Stimulated activated CD8-positive, alpha-beta memory T cell treated with anti-CD3 and anti-CD28 coated beads, Interleukin-4, amount 100 ng/mL, for 48 hours (primary cell): ENCODE measurements at regions not wholly inside any gene's neighbourhood (a gene's known extent, or its start where the extent isn't known, plus 50 kb on each side); places are given as distances from the start of the nearest gene placed in this dataset.

Experiments
- DNase-seq: peaks from one replicate; pipeline ENCODE4 v3.0.0-alpha.2; 2020

GRCh38 chr19:31902821-31903220 is 442.6 kb upstream of the ZNF507 start:
- DNase-seq: no peak

GRCh38 chr19:31903979-31904378 is 441.4 kb upstream of the ZNF507 start:
- DNase-seq: no peak

- DNase-seq: no peak
Observed at GRCh38 chr19:31906111-31906871, 439.1 kb upstream of the ZNF507 start.

- no peak for DNase-seq
Observed at GRCh38 chr19:31907661-31908060, 437.7 kb upstream of the ZNF507 start.

GRCh38 chr19:31908080-31908479 is 437.3 kb upstream of the ZNF507 start:
- DNase-seq: no peak

GRCh38 chr19:31908496-31909225 is 436.7 kb upstream of the ZNF507 start:
- DNase-seq: no peak

- no peak for DNase-seq
Observed at GRCh38 chr19:31910224-31910623, 435.2 kb upstream of the ZNF507 start.

- DNase-seq: no peak
Observed at GRCh38 chr19:31911577-31911976, 433.8 kb upstream of the ZNF507 start.

GRCh38 chr19:31913103-31913661 is 432.2 kb upstream of the ZNF507 start:
- DNase-seq: no peak

GRCh38 chr19:31930401-31930800 is 415.0 kb upstream of the ZNF507 start:
- DNase-seq: no peak

- DNase-seq: no peak
Observed at GRCh38 chr19:31937983-31938382, 407.4 kb upstream of the ZNF507 start.

GRCh38 chr19:31938675-31939074 is 406.7 kb upstream of the ZNF507 start:
- DNase-seq: no peak

- DNase-seq: no peak
Observed at GRCh38 chr19:31940396-31940795, 405.0 kb upstream of the ZNF507 start.

- DNase-seq: no peak
Observed at GRCh38 chr19:31943191-31943661, 402.2 kb upstream of the ZNF507 start.

GRCh38 chr19:31943778-31944177 is 401.6 kb upstream of the ZNF507 start:
- no peak for DNase-seq

- DNase-seq: no peak
Observed at GRCh38 chr19:31944326-31944725, 401.1 kb upstream of the ZNF507 start.

GRCh38 chr19:31946491-31946890 is 398.9 kb upstream of the ZNF507 start:
- DNase-seq: no peak

- no peak for DNase-seq
Observed at GRCh38 chr19:31947436-31948115, 397.8 kb upstream of the ZNF507 start.

- no peak for DNase-seq
Observed at GRCh38 chr19:31952693-31953092, 392.7 kb upstream of the ZNF507 start.

GRCh38 chr19:31955061-31955460 is 390.3 kb upstream of the ZNF507 start:
- no peak for DNase-seq

GRCh38 chr19:31955884-31956283 is 389.5 kb upstream of the ZNF507 start:
- DNase-seq: no peak

- DNase-seq: no peak
Observed at GRCh38 chr19:31956771-31957392, 388.5 kb upstream of the ZNF507 start.

GRCh38 chr19:31957711-31958110 is 387.7 kb upstream of the ZNF507 start:
- DNase-seq: no peak
